IMR-90 (cell line): ENCODE measurements at regions not wholly inside any gene's neighbourhood (a gene's known extent, or its start where the extent isn't known, plus 50 kb on each side); places are given as distances from the start of the nearest gene placed in this dataset.
A peak's percentile ranks its signal among the peaks of the same experiment; 100 is the strongest.

Experiments
- ATAC-seq: fragments of 200-7000 bp; cut with Tn5 transposase; 2 replicates; pipeline ENCODE4 v1.9.1; 2020; ENCODE audit warnings: low read depth, mild to moderate bottlenecking, moderate library complexity
- BruUV-seq: library from RNA; stranded (reverse); fragments of 400-500 nt; replicated peaks from 2 replicates; lab custom pipeline; 2021; lab: Mats Ljungman, UMichigan
- CTCF ChIA-PET: fragments of 300-600 bp; formaldehyde crosslinking; extraction: SDS; loops from one replicate; lab custom pipeline; 2021; ENCODE audit warnings: antibody characterized with exemption; lab: Yijun Ruan, JAX
- POLR2A ChIA-PET: fragments of 300-600 bp; sonication (Branson Sonifier 250); formaldehyde crosslinking; loops from one replicate; lab custom pipeline; 2022; ENCODE audit warnings: antibody characterized with exemption; ENCODE audit not compliant: unreplicated experiment; lab: Charles Lee
- DNase-seq: peaks from one replicate; pipeline ENCODE4 v3.0.0; 2013
- H2AFZ ChIP-seq: replicated peaks from 2 replicates; pipeline ENCODE3; 2013; ENCODE audit warnings: low read length, mild to moderate bottlenecking; ENCODE audit not compliant: poor library complexity
- H2AK5ac ChIP-seq: 2 replicates; pipeline ENCODE4 v1.6.1; 2013; ENCODE audit warnings: low read depth, low read length, inconsistent platforms
- H2AK9ac ChIP-seq: replicated peaks from 2 replicates; pipeline ENCODE3; 2013; ENCODE audit warnings: mild to moderate bottlenecking, low read depth, low read length, moderate library complexity; ENCODE audit not compliant: poor library complexity
- H2BK120ac ChIP-seq: 2 replicates; pipeline ENCODE4 v1.6.1; 2013; ENCODE audit warnings: low read depth, low read length, inconsistent platforms
- H2BK15ac ChIP-seq: 3 replicates; pipeline ENCODE4 v1.6.1; 2013; ENCODE audit warnings: low read depth, low read length, inconsistent platforms
- H2BK20ac ChIP-seq: 2 replicates; pipeline ENCODE4 v1.6.1; 2013; ENCODE audit warnings: low read depth, mild to moderate bottlenecking, inconsistent platforms, low read length, moderate library complexity
- H2BK5ac ChIP-seq: 2 replicates; pipeline ENCODE4 v1.6.1; 2013; ENCODE audit warnings: mild to moderate bottlenecking, low read depth, low read length, inconsistent platforms; ENCODE audit not compliant: poor library complexity, severe bottlenecking
- H3K14ac ChIP-seq: replicated peaks from 2 replicates; pipeline ENCODE4 v1.6.1; 2013; ENCODE audit warnings: low read depth, low read length, inconsistent platforms
- H3K18ac ChIP-seq: 2 replicates; pipeline ENCODE4 v1.6.1; 2013; ENCODE audit warnings: low read depth, low read length, control low read depth
- H3K23ac ChIP-seq: 2 replicates; pipeline ENCODE4 v1.6.1; 2013; ENCODE audit warnings: low read depth, low read length, inconsistent platforms
- H3K27ac ChIP-seq: 2 replicates; pipeline ENCODE4 v1.5.1; 2013; ENCODE audit warnings: mild to moderate bottlenecking, control low read depth, low read length; ENCODE audit not compliant: insufficient read depth
- H3K27me3 ChIP-seq: 2 replicates; pipeline ENCODE4 v1.6.1; 2013; ENCODE audit warnings: low read length; ENCODE audit not compliant: control insufficient read depth, insufficient read depth
- H3K36me3 ChIP-seq: 2 replicates; pipeline ENCODE4 v1.6.1; 2013; ENCODE audit warnings: low read length, mixed read lengths; ENCODE audit not compliant: control insufficient read depth, insufficient read depth
- H3K4ac ChIP-seq: 2 replicates; pipeline ENCODE4 v1.6.1; 2013; ENCODE audit warnings: low read depth, low read length, inconsistent platforms
- H3K4me1 ChIP-seq: 2 replicates; pipeline ENCODE4 v1.6.1; 2013; ENCODE audit warnings: low read length, mixed read lengths; ENCODE audit not compliant: control insufficient read depth, insufficient read depth
- H3K4me2 ChIP-seq: 2 replicates; pipeline ENCODE4 v1.6.1; 2013; ENCODE audit warnings: low read depth, mild to moderate bottlenecking, control low read depth, low read length, moderate library complexity
- H3K4me3 ChIP-seq: 2 replicates; pipeline ENCODE4 v1.5.1; 2013; ENCODE audit warnings: low read depth, mild to moderate bottlenecking, control low read depth, low read length, moderate library complexity; ENCODE audit not compliant: insufficient read depth
- H3K56ac ChIP-seq: 2 replicates; pipeline ENCODE4 v1.6.1; 2013; ENCODE audit warnings: low read length, inconsistent platforms; ENCODE audit not compliant: insufficient read depth; ENCODE audit errors: extremely low read depth
- H3K79me1 ChIP-seq, 2 experiments: 2 replicates each; pipeline ENCODE4 v1.6.1; 2013; ENCODE audit warnings: low read length in 2 of 2, inconsistent platforms in 1 of 2, low read depth in 1 of 2
- H3K9ac ChIP-seq: 2 replicates; pipeline ENCODE4 v1.6.1; 2013; ENCODE audit warnings: low read depth, low read length, control low read depth
- H3K9me1 ChIP-seq: 2 replicates; pipeline ENCODE4 v1.6.1; 2013; ENCODE audit warnings: low read length, inconsistent platforms; ENCODE audit not compliant: insufficient read depth
- H3K9me3 ChIP-seq: 2 replicates; pipeline ENCODE4 v1.6.1; 2013; ENCODE audit warnings: low read length; ENCODE audit not compliant: control insufficient read depth, insufficient read depth
- H4K20me1 ChIP-seq: 2 replicates; pipeline ENCODE4 v1.6.1; 2013; ENCODE audit warnings: low read length, inconsistent platforms; ENCODE audit not compliant: insufficient read depth
- H4K5ac ChIP-seq: 2 replicates; pipeline ENCODE4 v1.6.1; 2013; ENCODE audit warnings: mild to moderate bottlenecking, low read depth, low read length, control low read depth
- H4K8ac ChIP-seq, 2 experiments: 2 replicates each; pipeline ENCODE4 v1.6.1; 2013; ENCODE audit warnings: low read depth in 2 of 2, low read length in 2 of 2, control low read depth in 1 of 2, inconsistent platforms in 1 of 2
- H4K91ac ChIP-seq: 2 replicates; pipeline ENCODE4 v1.6.1; 2013; ENCODE audit warnings: low read depth, low read length, inconsistent platforms; ENCODE audit not compliant: insufficient read depth
- BHLHE40 ChIP-seq: fragments of 150-350 bp; IDR thresholded peaks from 2 replicates; pipeline ENCODE4 v1.6.1; 2016; ENCODE audit warnings: mild to moderate bottlenecking, low read depth, low read length
- CHD1 ChIP-seq: IDR thresholded peaks from 2 replicates; pipeline ENCODE4 v1.6.1; 2012; ENCODE audit warnings: low read depth, low read length, improper control_type of control experiment
- FOS ChIP-seq: fragments of 150-350 bp; IDR thresholded peaks from 2 replicates; pipeline ENCODE4 v1.6.1; 2016; ENCODE audit warnings: low read depth, low read length
- MXI1 ChIP-seq: IDR thresholded peaks from 2 replicates; pipeline ENCODE4 v1.6.1; 2012; ENCODE audit warnings: low read depth, mild to moderate bottlenecking, low read length, moderate library complexity, borderline replicate concordance
- NFE2L2 ChIP-seq: fragments of 150-350 bp; IDR thresholded peaks from 2 replicates; pipeline ENCODE4 v1.6.1; 2016; ENCODE audit warnings: low read depth, mild to moderate bottlenecking, low read length
- RAD21 ChIP-seq: IDR thresholded peaks from 2 replicates; pipeline ENCODE4 v1.6.1; 2012; ENCODE audit warnings: low read length, improper control_type of control experiment
- RCOR1 ChIP-seq: IDR thresholded peaks from 2 replicates; pipeline ENCODE4 v1.6.1; 2012; ENCODE audit warnings: mild to moderate bottlenecking, low read length, improper control_type of control experiment; ENCODE audit not compliant: insufficient replicate concordance
- RFX5 ChIP-seq: IDR thresholded peaks from 2 replicates; pipeline ENCODE4 v1.8.0; 2012; ENCODE audit warnings: low read depth, mild to moderate bottlenecking, low read length, moderate library complexity
- SMC3 ChIP-seq: fragments of 150-350 bp; IDR thresholded peaks from 2 replicates; pipeline ENCODE4 v1.6.1; 2016; ENCODE audit warnings: low read depth, mild to moderate bottlenecking, antibody characterized with exemption, low read length, moderate library complexity
- WGBS, 2 experiments: methylation state at CpG; one replicate each; pipeline versions ENCODE4 v1.1.5 to v1.1.7; 2013; ENCODE audit warnings: missing lambda C conversion rate in 2 of 2; ENCODE audit not compliant: insufficient read length in 1 of 2; ENCODE audit errors: extremely low coverage in 2 of 2; 5-methylcytosine and 5-hydroxymethylcytosine counted together
- dilution Hi-C: fragments of 300-500 bp; cut with HindIII; formaldehyde crosslinking; loops from one replicate; pipeline ENCODE4 v1.14.3; 2018; ENCODE audit warnings: low sequenced_read_pairs; ENCODE audit not compliant: unreplicated experiment
- in situ Hi-C: fragments of 300-500 bp; cut with MboI; formaldehyde crosslinking; loops from 3 replicates; pipeline ENCODE4 v1.14.3; 2019; ENCODE audit warnings: low sequenced_read_pairs, inconsistent platforms, mixed read lengths
- intact Hi-C: fragments of 100-400 bp; cut with micrococcal nuclease; formaldehyde crosslinking; loops from 2 replicates; pipeline ENCODE4 v1.10.0; 2022

DNA sequence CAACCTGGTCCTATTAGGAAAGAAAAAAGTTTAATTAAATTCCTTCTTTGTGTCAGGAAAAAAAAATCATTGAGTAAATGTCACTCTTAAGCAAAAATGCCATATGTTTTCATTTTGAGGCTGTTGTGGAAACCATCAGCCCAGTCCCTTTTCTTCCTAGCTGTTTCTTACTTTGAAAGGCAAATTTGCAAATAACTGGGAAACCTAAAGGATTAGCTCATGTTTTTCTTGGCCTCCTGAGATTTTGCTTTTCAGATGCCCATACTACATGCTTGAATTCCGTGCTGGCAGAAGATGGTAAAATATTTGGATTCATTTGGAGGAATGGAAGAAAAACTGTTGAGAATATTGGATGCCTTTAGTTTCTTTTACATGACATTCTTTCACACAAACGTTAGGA lies 182.1 kb upstream of the ADAMTS5 start:
- Histone ChIP-seq H2AFZ (no peak overlapping the region), H3K36me3 (no peaks in the 10 kb centered on the region), H2BK120ac (no peak overlapping the region), H4K5ac (no peak overlapping the region), H2BK20ac (no peak overlapping the region), H2AK9ac (no peak overlapping the region), H3K9ac (no peak overlapping the region), H3K79me1 (no peaks in the 10 kb centered on the region), H3K18ac (peak overlapping the region; percentile 34; the same call in 1 of the 2 replicates), H3K9me1 (no peaks in the 10 kb centered on the region), H3K27ac (no peak overlapping the region), H3K23ac (no peak overlapping the region), H3K9me3 (no peaks in the 10 kb centered on the region), H4K8ac (no peak overlapping the region), H4K91ac (no peak overlapping the region), H3K27me3 (no peaks in the 10 kb centered on the region), H3K4me3 (no peak overlapping the region), H2BK5ac (no peak overlapping the region), H2AK5ac (no peak overlapping the region), H3K4ac (no peak overlapping the region), H3K4me2 (no peak overlapping the region), H3K56ac (no peak overlapping the region), H2BK15ac (no peak overlapping the region), H3K14ac (no peak overlapping the region), H4K20me1 (no peaks in the 10 kb centered on the region), H3K4me1 (peaks cover 2% of the 10 kb centered on the region; the same call in 1 of the 2 replicates)
- POLR2A ChIA-PET, result no interaction called here
- DNase-seq (peak; percentile 24), ATAC-seq (peak; percentile 53)
- WGBS, 2 experiments, result no CpG with 5 or more reads among the region's 2 CpGs
- intact Hi-C loops, result no loop called here
- TF ChIP-seq MXI1 (no peak), RFX5 (no peak), CHD1 (no peak), BHLHE40 (no peak), FOS (no peak), SMC3 (no peak), RAD21 (no peak), NFE2L2 (no peak), RCOR1 (no peak)
- in situ Hi-C loops, result no loop called here
- CTCF ChIA-PET, result interaction anchor here (0.6 to 1.1 kb wide), 3 partner anchors 17 to 328 kb away, joined by 3 read pairs; no protein-coding TSS in a partner anchor
- no TSS peak for BruUV-seq
- dilution Hi-C loops, result no loop called here
